ENCODE measurements at regions not wholly inside any gene's neighbourhood (a gene's known extent, or its start where the extent isn't known, plus 50 kb on each side); places are given as distances from the start of the nearest gene placed in this dataset.

DNA sequence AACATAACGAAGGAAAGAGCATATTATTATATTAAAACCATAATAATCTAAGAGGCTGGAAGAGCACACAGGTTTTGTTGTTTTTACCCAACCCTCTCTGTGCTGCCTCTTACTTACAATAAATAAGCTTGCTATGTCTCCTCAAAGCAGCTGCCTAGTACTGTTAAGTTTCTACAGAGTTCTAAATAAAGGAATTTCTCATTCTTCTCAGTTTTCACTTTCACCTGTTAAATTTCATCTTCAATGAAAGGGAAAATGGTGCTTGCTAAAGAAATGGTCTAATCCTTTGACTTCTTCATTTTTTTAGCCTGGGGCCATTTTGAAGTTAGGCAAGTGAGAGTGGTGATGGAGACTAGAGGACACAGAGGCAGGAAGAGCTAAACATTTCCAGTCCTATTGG, 396.1 kb downstream of the MAN2A1 start:
- no peak for DNase-seq

DNA sequence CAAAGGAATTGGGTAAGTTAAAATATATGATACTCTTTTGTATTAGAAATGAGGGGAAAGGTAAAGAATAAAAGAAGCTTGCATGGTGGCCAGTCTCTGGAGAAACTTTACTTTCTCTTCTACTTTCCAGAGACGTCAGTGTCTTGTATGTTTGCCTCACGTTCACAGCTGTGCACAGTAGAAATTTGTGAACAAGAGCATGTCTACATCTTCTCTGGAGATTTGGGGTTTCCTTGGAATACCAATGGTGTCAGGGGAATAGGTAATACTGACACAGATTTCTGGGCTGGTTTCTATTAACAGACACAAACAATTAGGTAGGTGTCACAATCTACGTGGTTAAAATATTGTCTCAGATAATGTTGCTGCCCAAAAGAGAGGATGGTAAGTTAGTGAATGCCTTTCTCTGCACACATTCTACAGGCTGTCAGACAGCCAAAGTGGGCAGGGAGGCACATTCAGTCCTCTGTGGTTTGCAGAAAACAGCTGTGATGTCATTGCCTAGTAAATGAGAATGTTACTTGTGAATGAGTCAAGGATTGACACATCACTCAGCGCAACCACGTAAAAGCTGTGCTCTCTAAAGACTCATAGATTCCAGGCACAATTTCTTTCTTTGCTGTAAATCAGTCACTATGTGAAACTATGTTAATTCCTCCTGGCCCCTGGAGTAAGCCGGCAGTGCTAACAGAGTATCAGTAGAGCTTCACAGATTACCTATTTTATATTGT, 397.1 kb downstream of the MAN2A1 start:
- DNase-seq = peak; percentile 6 to 58

GRCh38 chr5:110087829-110088228, 398.1 kb downstream of the MAN2A1 start:
- no peak for DNase-seq

GRCh38 chr5:110088676-110089436, 399.1 kb downstream of the MAN2A1 start:
- no peak for DNase-seq

- no peak for DNase-seq
Observed at GRCh38 chr5:110092955-110093785, 403.4 kb downstream of the MAN2A1 start.

GRCh38 chr5:110094109-110094508, 404.4 kb downstream of the MAN2A1 start:
- no peak for DNase-seq

DNA sequence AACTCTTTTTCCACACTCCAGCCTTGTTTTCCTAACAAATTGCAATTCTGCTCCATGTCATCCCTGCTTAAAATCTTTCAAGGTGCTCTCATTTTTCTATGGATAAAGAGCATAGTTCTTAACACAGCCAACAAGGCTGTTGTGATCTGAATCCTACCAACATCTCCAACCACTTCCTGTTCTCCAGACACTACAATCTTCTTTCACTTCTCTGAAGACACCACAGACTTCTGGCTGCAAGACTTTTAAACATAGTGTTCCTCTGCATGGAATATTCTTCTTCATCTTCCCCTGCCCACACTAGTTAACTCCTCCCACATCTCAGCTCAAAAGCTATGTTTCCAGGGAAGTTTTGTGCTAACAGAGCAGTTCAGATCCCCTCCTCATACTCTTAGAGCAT, 404.8 kb downstream of the MAN2A1 start:
- DNase-seq = no peak

GRCh38 chr5:110096419-110096818, 406.7 kb downstream of the MAN2A1 start:
- no peak for DNase-seq

DNA sequence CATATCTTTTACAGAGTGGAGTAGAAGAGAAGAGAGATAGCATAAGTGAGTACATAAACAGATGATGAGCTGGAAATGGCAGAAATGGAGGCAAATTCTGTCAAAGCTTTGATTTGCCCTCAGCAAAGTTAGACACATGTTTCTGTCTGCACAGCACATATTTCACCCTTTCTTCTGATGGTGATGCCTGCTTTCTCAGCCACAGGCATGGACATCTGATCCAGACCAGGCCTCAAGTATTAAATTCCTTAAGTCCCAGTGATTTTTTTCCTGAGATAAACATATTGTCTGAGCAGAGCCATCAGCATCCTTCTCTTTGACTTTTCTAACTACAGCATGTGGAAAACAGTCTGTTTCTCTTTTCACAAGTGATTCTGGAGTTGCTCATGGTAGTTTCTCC, 409.8 kb downstream of the MAN2A1 start:
- DNase-seq = no peak

DNA sequence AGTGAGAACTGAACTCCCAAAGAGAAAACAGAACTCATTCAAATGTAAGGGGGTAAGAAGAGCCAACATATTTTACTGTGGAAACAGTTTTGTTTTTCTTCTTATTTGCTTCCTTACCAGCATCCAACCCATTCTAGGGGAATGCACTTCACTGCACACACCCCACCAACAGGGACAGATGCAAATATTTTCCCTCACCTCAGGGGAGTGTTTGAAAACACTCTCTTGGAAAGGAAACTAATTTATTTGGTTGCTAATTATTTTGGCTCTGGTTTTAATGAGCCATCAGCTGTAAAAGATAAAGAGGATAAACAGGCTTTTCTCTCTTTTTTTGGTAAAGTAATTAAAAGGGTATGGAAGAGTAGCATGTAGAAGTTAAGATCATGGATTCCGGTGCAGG, 413.4 kb downstream of the MAN2A1 start:
- DNase-seq = no peak

DNA sequence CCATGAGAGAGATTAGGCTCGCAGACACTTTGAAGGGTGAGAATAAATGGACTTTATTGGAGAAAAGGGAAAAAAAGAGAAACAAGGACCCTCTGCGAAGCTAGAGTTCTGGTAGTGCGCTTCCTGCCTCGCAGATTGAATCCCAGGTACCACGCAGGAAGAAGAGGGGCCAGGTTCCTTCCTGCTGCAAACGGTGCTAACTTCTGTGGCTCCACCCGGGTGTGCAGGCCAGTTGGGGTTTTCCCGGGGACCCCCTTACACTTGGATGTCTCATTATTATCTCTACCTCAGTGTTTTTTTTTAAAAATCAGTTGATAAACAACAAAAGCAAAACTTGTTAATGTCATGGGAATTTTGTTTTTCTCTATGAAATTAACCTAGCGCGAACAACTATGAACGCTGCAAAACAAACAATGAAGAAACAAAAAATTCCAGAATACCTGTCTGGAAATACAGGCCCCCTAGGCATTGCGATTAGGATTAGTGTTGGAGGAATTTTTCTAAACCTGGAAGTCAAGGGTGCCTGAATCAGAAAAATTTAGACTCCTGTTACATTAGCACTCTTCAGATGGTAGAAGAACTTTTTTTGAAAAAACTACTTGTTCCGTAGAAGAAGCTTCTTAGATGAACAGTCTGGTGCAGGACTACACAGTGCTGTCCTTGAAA, 414.5 kb downstream of the MAN2A1 start:
- DNase-seq = no peak

- DNase-seq = no peak
Observed at GRCh38 chr5:110104726-110105669, 415.3 kb downstream of the MAN2A1 start.

DNA sequence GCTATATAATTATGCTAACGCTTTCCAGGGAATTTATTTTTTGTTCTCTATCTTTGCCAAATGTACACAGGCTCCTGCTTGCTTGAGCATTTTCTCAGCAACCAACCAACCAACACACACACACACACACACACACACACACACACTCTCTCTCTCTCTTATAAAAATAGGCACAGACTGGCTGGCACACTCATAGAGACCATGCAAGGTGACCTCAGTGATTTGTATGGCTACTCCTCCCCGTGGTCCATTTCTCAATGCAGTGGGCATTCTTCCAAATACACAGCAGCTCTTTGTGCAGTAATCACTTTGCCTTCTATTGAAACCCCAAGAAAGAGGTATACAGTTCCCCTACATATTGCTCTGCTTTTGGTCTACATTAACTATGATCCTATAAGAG, 416.0 kb downstream of the MAN2A1 start:
- DNase-seq = no peak

GRCh38 chr5:110106750-110107149, 417.0 kb downstream of the MAN2A1 start:
- DNase-seq = no peak

GRCh38 chr5:110108520-110108919, 418.8 kb downstream of the MAN2A1 start:
- DNase-seq = no peak

DNA sequence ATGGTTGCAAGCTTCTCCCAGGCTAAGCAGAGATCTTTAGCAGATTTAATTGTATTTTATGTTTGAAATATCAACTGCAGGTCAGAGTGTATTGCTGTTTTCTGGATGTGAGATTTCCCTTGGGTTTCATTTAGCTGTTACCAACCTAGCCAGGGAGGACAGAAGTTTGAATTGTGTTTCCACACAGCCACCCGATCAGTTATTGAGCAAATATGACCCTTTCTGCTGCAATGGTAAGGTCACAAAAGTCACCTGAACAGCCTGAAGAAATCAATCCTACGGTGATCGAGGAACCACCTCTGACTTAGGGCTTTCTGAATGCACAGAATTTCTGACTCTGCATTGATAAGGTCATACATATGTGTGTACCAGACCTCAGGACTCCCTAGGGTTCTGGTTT, 419.9 kb downstream of the MAN2A1 start:
- DNase-seq = no peak

- no peak for DNase-seq
Observed at GRCh38 chr5:110112348-110112747, 422.6 kb downstream of the MAN2A1 start.

DNA sequence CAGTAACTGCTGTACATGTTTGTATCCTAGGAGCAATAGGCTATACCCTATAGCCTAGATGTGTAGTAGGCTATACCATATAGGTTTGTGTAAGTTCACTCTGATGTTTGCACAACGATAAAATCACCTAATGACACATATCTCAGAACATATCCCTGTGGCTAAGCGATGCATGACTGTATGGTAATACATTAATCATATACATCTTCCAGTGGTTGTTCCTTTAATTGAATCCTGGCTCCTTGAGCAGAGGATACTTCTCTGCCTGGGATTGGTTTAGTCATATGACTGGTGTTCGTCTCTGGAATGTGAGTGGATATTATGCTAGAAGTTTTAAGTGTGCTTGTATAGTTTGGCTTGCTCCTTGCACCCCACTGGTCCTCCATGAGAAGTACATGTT, 425.8 kb downstream of the MAN2A1 start:
- DNase-seq = no peak

GRCh38 chr5:110116539-110116938, 426.8 kb downstream of the MAN2A1 start:
- no peak for DNase-seq

DNA sequence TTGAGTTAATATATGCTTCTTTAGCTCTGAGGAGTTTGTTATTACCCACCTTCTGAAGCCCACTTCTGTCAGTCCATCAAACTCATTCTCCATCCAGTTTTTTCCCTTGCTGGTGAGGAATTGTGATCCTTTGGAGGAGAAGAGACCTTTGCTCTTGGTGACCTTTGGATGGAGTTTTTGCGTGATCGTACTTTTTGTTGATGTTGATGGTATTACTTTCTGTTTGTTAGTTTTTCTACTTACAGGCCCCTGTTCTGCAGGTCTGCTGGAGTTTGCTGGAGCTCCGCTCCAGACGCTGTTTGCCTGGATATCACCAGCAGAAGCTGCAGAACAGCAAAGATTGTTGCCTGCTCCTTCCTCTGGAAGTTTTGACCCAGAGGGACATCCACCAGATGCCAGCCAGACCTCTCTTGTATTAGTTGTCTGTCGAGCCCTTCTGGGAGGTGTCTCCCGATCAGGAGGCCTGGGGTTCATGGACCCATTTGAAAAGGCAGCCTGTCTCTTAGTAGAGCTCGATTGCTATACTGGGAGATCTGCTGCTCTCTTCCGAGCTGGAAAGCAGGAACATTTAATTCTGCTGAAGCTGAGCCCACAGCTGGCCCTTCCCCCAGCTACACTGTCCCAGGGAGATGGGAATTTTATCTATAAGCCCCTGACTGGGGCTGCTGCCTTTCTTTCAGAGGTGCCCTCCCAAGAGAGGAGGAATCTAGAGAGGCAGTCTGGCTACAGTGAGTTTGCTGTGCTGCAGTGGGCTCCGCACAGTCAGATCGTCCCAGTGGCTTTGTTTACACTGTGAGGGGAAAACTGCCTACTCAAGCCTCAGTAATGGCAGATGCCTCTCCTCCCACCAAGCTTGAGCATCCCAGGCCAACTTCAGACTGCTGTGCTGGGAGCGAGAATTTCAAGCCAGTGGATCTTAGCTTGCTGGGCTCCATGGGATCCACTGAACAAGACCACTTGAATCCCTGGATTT, 445.5 kb downstream of the MAN2A1 start:
- DNase-seq = no peak

- DNase-seq = no peak
Observed at GRCh38 chr5:110150199-110150598, 460.5 kb downstream of the MAN2A1 start.

Data from stimulated activated CD4-positive, alpha-beta T cell treated with anti-CD3 and anti-CD28 coated beads, Interleukin-4, amount 100 ng/mL, for 4 hours (primary cell).